OCI-LY1 (cell line): ENCODE measurements at regions not wholly inside any gene's neighbourhood (a gene's known extent, or its start where the extent isn't known, plus 50 kb on each side); places are given as distances from the start of the nearest gene placed in this dataset.
A peak's percentile ranks its signal among the peaks of the same experiment; 100 is the strongest.
"Not testable (repeated sequence)": the region's sequence is repeated elsewhere in the genome, so short reads cannot be mapped to it uniquely, and the experiment has no call there.

Experiments used
- H2AFZ ChIP-seq: fragments of 200-600 bp; sonication (generic), shearing (Covaris generic); 2 replicates; pipeline ENCODE4 v1.6.0; 2014; ENCODE audit warnings: antibody characterized with exemption, mild to moderate bottlenecking, low read length
- H3F3A ChIP-seq: fragments of 200-600 bp; sonication (generic), shearing (Covaris generic); 2 replicates; pipeline ENCODE4 v1.6.0; 2014; ENCODE audit warnings: mild to moderate bottlenecking, antibody characterized with exemption, low read length, moderate library complexity; ENCODE audit not compliant: insufficient read depth
- H3K27ac ChIP-seq: fragments of 200-600 bp; sonication (generic); 2 replicates; pipeline ENCODE4 v1.5.1; 2014; ENCODE audit warnings: low read length, mixed run types, mild to moderate bottlenecking, low read depth; ENCODE audit not compliant: poor library complexity, severe bottlenecking
- H3K27me3 ChIP-seq: fragments of 200-600 bp; sonication (generic); 2 replicates; pipeline ENCODE4 v1.6.0; 2014; ENCODE audit warnings: antibody characterized with exemption, mild to moderate bottlenecking, low read length, moderate library complexity; ENCODE audit not compliant: insufficient read depth
- H3K36me3 ChIP-seq: fragments of 200-600 bp; sonication (generic); 2 replicates; pipeline ENCODE4 v1.6.1; 2014; ENCODE audit warnings: mild to moderate bottlenecking, antibody characterized with exemption, low read length, moderate library complexity, mixed read lengths; ENCODE audit not compliant: insufficient read depth
- H3K4me1 ChIP-seq: fragments of 200-600 bp; sonication (generic); 2 replicates; pipeline ENCODE4 v1.5.1; 2014; ENCODE audit warnings: mild to moderate bottlenecking, low read length, moderate library complexity; ENCODE audit not compliant: insufficient read depth, severe bottlenecking
- H3K4me2 ChIP-seq: fragments of 200-600 bp; sonication (generic), shearing (Covaris generic); 2 replicates; pipeline ENCODE4 v1.6.1; 2014; ENCODE audit warnings: low read length
- H3K4me3 ChIP-seq: fragments of 200-600 bp; sonication (generic); 2 replicates; pipeline ENCODE4 v1.5.1; 2014; ENCODE audit warnings: low read length, low read depth, mild to moderate bottlenecking, mixed read lengths; ENCODE audit not compliant: poor library complexity, severe bottlenecking
- H3K79me2 ChIP-seq: fragments of 200-600 bp; shearing (Covaris generic); 2 replicates; pipeline ENCODE4 v1.6.1; 2016; ENCODE audit warnings: mixed run types, low read length, mixed read lengths; ENCODE audit not compliant: insufficient read depth
- H3K9ac ChIP-seq: fragments of 200-600 bp; sonication (generic), shearing (Covaris generic); 2 replicates; pipeline ENCODE4 v1.6.1; 2014; ENCODE audit warnings: mild to moderate bottlenecking, low read length, mixed read lengths
- H3K9me2 ChIP-seq: fragments of 200-600 bp; sonication (generic), shearing (Covaris generic); 2 replicates; pipeline ENCODE4 v1.6.1; 2014; ENCODE audit warnings: low read depth, mild to moderate bottlenecking, low read length, mixed read lengths
- H3K9me3 ChIP-seq: fragments of 200-600 bp; shearing (Covaris generic); 2 replicates; pipeline ENCODE4 v1.6.1; 2014; ENCODE audit warnings: low read length, mixed read lengths
- H4K20me1 ChIP-seq: fragments of 200-600 bp; sonication (generic), shearing (Covaris generic); 2 replicates; pipeline ENCODE4 v1.6.0; 2016; ENCODE audit warnings: mild to moderate bottlenecking, low read length; ENCODE audit not compliant: insufficient read depth

GRCh38 chr2:132289812-132290211, 126.8 kb upstream of the GPR39 start:
- not testable (repeated sequence) for H3K27ac ChIP-seq, H4K20me1 ChIP-seq, H3K36me3 ChIP-seq, H2AFZ ChIP-seq, H3K4me3 ChIP-seq, H3K9ac ChIP-seq, H3K79me2 ChIP-seq, H3K27me3 ChIP-seq, H3K9me3 ChIP-seq, H3K4me2 ChIP-seq, H3K9me2 ChIP-seq, H3F3A ChIP-seq
- H3K4me1 ChIP-seq = peaks cover 14% of the 10 kb centered on the region

- not testable (repeated sequence) for H3K79me2 ChIP-seq, H3K4me1 ChIP-seq, H3K9me2 ChIP-seq, H3K9me3 ChIP-seq, H4K20me1 ChIP-seq, H3K27ac ChIP-seq, H3K36me3 ChIP-seq, H3F3A ChIP-seq, H3K9ac ChIP-seq, H3K27me3 ChIP-seq
- peak overlapping the region; percentile 62 for H3K4me2 ChIP-seq
- H3K4me3 ChIP-seq = peak overlapping the region; percentile 49
- peak overlapping the region; percentile 75 for H2AFZ ChIP-seq
Measured at GRCh38 chr2:132300592-132301378, 115.8 kb upstream of the GPR39 start.

- not testable (repeated sequence) for H3K9me3 ChIP-seq, H3K9ac ChIP-seq, H3K4me3 ChIP-seq, H3K9me2 ChIP-seq, H3K27me3 ChIP-seq, H3K79me2 ChIP-seq, H3K36me3 ChIP-seq, H3K4me1 ChIP-seq, H4K20me1 ChIP-seq, H3F3A ChIP-seq, H2AFZ ChIP-seq, H3K4me2 ChIP-seq, H3K27ac ChIP-seq
Measured at GRCh38 chr2:132304661-132305380, 111.8 kb upstream of the GPR39 start.

GRCh38 chr2:132307613-132308198, 108.9 kb upstream of the GPR39 start:
- not testable (repeated sequence) for H3K79me2 ChIP-seq, H3K27ac ChIP-seq, H3K4me3 ChIP-seq, H3F3A ChIP-seq, H3K27me3 ChIP-seq, H3K4me1 ChIP-seq, H3K9ac ChIP-seq, H2AFZ ChIP-seq, H3K36me3 ChIP-seq, H4K20me1 ChIP-seq, H3K9me3 ChIP-seq, H3K9me2 ChIP-seq, H3K4me2 ChIP-seq

GRCh38 chr2:132309203-132309602, 107.4 kb upstream of the GPR39 start:
- not testable (repeated sequence) for H3K4me3 ChIP-seq, H3K36me3 ChIP-seq, H3F3A ChIP-seq, H2AFZ ChIP-seq, H3K9ac ChIP-seq, H3K9me3 ChIP-seq, H4K20me1 ChIP-seq, H3K27ac ChIP-seq, H3K79me2 ChIP-seq, H3K4me1 ChIP-seq, H3K9me2 ChIP-seq, H3K27me3 ChIP-seq, H3K4me2 ChIP-seq

- H3K9ac ChIP-seq, H3K9me3 ChIP-seq, H2AFZ ChIP-seq, H3K36me3 ChIP-seq, H3F3A ChIP-seq, H3K27me3 ChIP-seq, H3K9me2 ChIP-seq, H3K27ac ChIP-seq, H4K20me1 ChIP-seq, H3K79me2 ChIP-seq, H3K4me1 ChIP-seq, H3K4me3 ChIP-seq, H3K4me2 ChIP-seq: not testable (repeated sequence)
Measured at GRCh38 chr2:132315546-132315945, 101.1 kb upstream of the GPR39 start.

- H3K4me2 ChIP-seq, H3K4me3 ChIP-seq, H2AFZ ChIP-seq, H3K9me3 ChIP-seq, H3K79me2 ChIP-seq, H3K4me1 ChIP-seq, H3K9me2 ChIP-seq, H3F3A ChIP-seq, H3K9ac ChIP-seq, H3K27ac ChIP-seq, H4K20me1 ChIP-seq, H3K27me3 ChIP-seq, H3K36me3 ChIP-seq: not testable (repeated sequence)
Measured at GRCh38 chr2:132317026-132317680, 99.5 kb upstream of the GPR39 start.
